Stimulated activated CD4-positive, alpha-beta T cell treated with anti-CD3 and anti-CD28 coated beads, Interleukin-12 subunit alpha, Interleukin-12 subunit beta, amount 100 ng/mL, for 24 hours (primary cell): ENCODE measurements at regions not wholly inside any gene's neighbourhood (a gene's known extent, or its start where the extent isn't known, plus 50 kb on each side); places are given as distances from the start of the nearest gene placed in this dataset.

Experiments used
- DNase-seq, 2 experiments: peaks; one replicate each; pipeline ENCODE4 v3.0.0-alpha.2; 2020; ENCODE audit warnings: low read depth in 2 of 2

GRCh38 chr10:31146491-31147209, 115.0 kb upstream of the ZNF438 start:
- DNase-seq = no peak

- no peak for DNase-seq
Observed at GRCh38 chr10:31147210-31147608, 115.5 kb upstream of the ZNF438 start.

- no peak for DNase-seq
Observed at GRCh38 chr10:31148951-31149350, 117.3 kb upstream of the ZNF438 start.

GRCh38 chr10:31149835-31150512, 118.3 kb upstream of the ZNF438 start:
- no peak for DNase-seq

- no peak for DNase-seq
Observed at GRCh38 chr10:31151301-31151700, 119.6 kb upstream of the ZNF438 start.

GRCh38 chr10:31152421-31153135, 120.9 kb upstream of the ZNF438 start:
- no peak for DNase-seq

- no peak for DNase-seq
Observed at GRCh38 chr10:31153161-31153560, 121.5 kb upstream of the ZNF438 start.

GRCh38 chr10:31153692-31154091, 122.0 kb upstream of the ZNF438 start:
- no peak for DNase-seq

GRCh38 chr10:31154996-31155395, 123.3 kb upstream of the ZNF438 start:
- DNase-seq = no peak

GRCh38 chr10:31157123-31158010, 125.7 kb upstream of the ZNF438 start:
- DNase-seq = no peak

GRCh38 chr10:31158011-31158658, 126.5 kb upstream of the ZNF438 start:
- DNase-seq = no peak

GRCh38 chr10:31166606-31167005, 134.9 kb upstream of the ZNF438 start:
- no peak for DNase-seq

GRCh38 chr10:31170636-31171035, 139.0 kb upstream of the ZNF438 start:
- no peak for DNase-seq

- DNase-seq = no peak
Observed at GRCh38 chr10:31171402-31172083, 139.9 kb upstream of the ZNF438 start.

GRCh38 chr10:31172925-31173324, 141.3 kb upstream of the ZNF438 start:
- DNase-seq = no peak

GRCh38 chr10:31173752-31174151, 142.1 kb upstream of the ZNF438 start:
- DNase-seq = no peak

- DNase-seq = no peak
Observed at GRCh38 chr10:31179091-31179680, 139.8 kb upstream of the ZEB1 start.

GRCh38 chr10:31186225-31187000, 132.6 kb upstream of the ZEB1 start:
- DNase-seq = no peak

- no peak for DNase-seq
Observed at GRCh38 chr10:31187182-31187581, 131.8 kb upstream of the ZEB1 start.
